Parathyroid adenoma (tissue), 2 donors: ENCODE measurements at regions not wholly inside any gene's neighbourhood (a gene's known extent, or its start where the extent isn't known, plus 50 kb on each side); places are given as distances from the start of the nearest gene placed in this dataset.

Experiments used
- H2AFZ ChIP-seq: fragments of 300-600 bp; sonication (generic); one replicate; pipeline ENCODE4 v1.7.0; 2017; ENCODE audit warnings: antibody characterized with exemption, mild to moderate bottlenecking
- H3K27ac ChIP-seq: fragments of 300-600 bp; sonication (generic); one replicate; pipeline ENCODE4 v1.7.0; 2017
- H3K27me3 ChIP-seq: fragments of 300-600 bp; sonication (generic); one replicate; pipeline ENCODE4 v1.7.0; 2017; ENCODE audit warnings: low read length; ENCODE audit not compliant: control insufficient read depth, insufficient read depth
- H3K36me3 ChIP-seq: fragments of 300-600 bp; sonication (generic); one replicate; pipeline ENCODE4 v1.7.0; 2017; ENCODE audit warnings: low read length; ENCODE audit not compliant: control insufficient read depth, insufficient read depth
- H3K4me1 ChIP-seq: fragments of 300-600 bp; sonication (generic); one replicate; pipeline ENCODE4 v1.7.0; 2017; ENCODE audit warnings: control low read depth
- H3K4me2 ChIP-seq: fragments of 300-600 bp; sonication (generic); one replicate; pipeline ENCODE4 v1.7.0; 2017; ENCODE audit warnings: low read length
- H3K4me3 ChIP-seq: fragments of 300-600 bp; sonication (generic); one replicate; pipeline ENCODE4 v1.7.0; 2017; ENCODE audit warnings: low read depth, low read length
- H3K79me2 ChIP-seq: fragments of 300-600 bp; sonication (generic); one replicate; pipeline ENCODE4 v1.7.0; 2017; ENCODE audit warnings: control low read depth
- H3K9ac ChIP-seq: fragments of 300-600 bp; sonication (generic); one replicate; pipeline ENCODE4 v1.7.0; 2017; ENCODE audit warnings: mild to moderate bottlenecking
- H3K9me3 ChIP-seq: fragments of 300-600 bp; sonication (generic); one replicate; pipeline ENCODE4 v1.7.0; 2017; ENCODE audit warnings: low read length; ENCODE audit not compliant: control insufficient read depth
- CTCF ChIP-seq: fragments of 300-600 bp; sonication (generic); IDR thresholded peaks from one replicate; pipeline ENCODE4 v1.7.0; 2017; ENCODE audit warnings: antibody characterized with exemption, mild to moderate bottlenecking
- donor health status: primary hyperparathyroidism.

- Histone ChIP-seq H2AFZ (no peak overlapping the region), H3K4me1 (no peaks in the 10 kb centered on the region), H3K27me3 (no peaks in the 10 kb centered on the region), H3K9me3 (no peaks in the 10 kb centered on the region), H3K36me3 (no peaks in the 10 kb centered on the region), H3K9ac (no peak overlapping the region), H3K4me3 (no peak overlapping the region), H3K79me2 (no peaks in the 10 kb centered on the region), H3K27ac (no peak overlapping the region), H3K4me2 (no peak overlapping the region)
- no peak for TF ChIP-seq CTCF
Measured at GRCh38 chr3:87161851-87162250, 65.3 kb upstream of the CHMP2B start.

- Histone ChIP-seq H3K36me3 (no peaks in the 10 kb centered on the region), H3K9me3 (no peaks in the 10 kb centered on the region)
Measured at GRCh38 chr3:87161417-87161816, 65.7 kb upstream of the CHMP2B start.

GRCh38 chr3:87161013-87161412 is 66.1 kb upstream of the CHMP2B start:
- H3K27me3 ChIP-seq: no peaks in the 10 kb centered on the region
- H3K9ac ChIP-seq: no peak overlapping the region
- H3K9me3 ChIP-seq: no peaks in the 10 kb centered on the region
- no peaks in the 10 kb centered on the region for H3K4me1 ChIP-seq
- no peak overlapping the region for H3K4me3 ChIP-seq
- H3K36me3 ChIP-seq: no peaks in the 10 kb centered on the region
- no peak overlapping the region for H3K4me2 ChIP-seq
- H2AFZ ChIP-seq: no peak overlapping the region
- no peak for TF ChIP-seq CTCF
- no peaks in the 10 kb centered on the region for H3K79me2 ChIP-seq
- H3K27ac ChIP-seq: no peak overlapping the region

More at GRCh38 chr3:87161417-87161816, 65.7 kb upstream of the CHMP2B start:
- no peak overlapping the region for H3K27ac ChIP-seq
- H3K9ac ChIP-seq: no peak overlapping the region
- H3K79me2 ChIP-seq: no peaks in the 10 kb centered on the region
- no peaks in the 10 kb centered on the region for H3K4me1 ChIP-seq
- no peak overlapping the region for H3K4me3 ChIP-seq
- H3K4me2 ChIP-seq: no peak overlapping the region
- no peak for TF ChIP-seq CTCF
- no peaks in the 10 kb centered on the region for H3K27me3 ChIP-seq
- no peak overlapping the region for H2AFZ ChIP-seq

GRCh38 chr3:87158823-87159222 is 68.3 kb upstream of the CHMP2B start:
- H2AFZ ChIP-seq: no peak overlapping the region
- no peaks in the 10 kb centered on the region for H3K27me3 ChIP-seq
- H3K36me3 ChIP-seq: no peaks in the 10 kb centered on the region
- H3K4me1 ChIP-seq: no peaks in the 10 kb centered on the region
- no peak for TF ChIP-seq CTCF
- H3K27ac ChIP-seq: no peak overlapping the region
- no peak overlapping the region for H3K4me2 ChIP-seq
- H3K9me3 ChIP-seq: no peaks in the 10 kb centered on the region
- no peaks in the 10 kb centered on the region for H3K79me2 ChIP-seq
- no peak overlapping the region for H3K9ac ChIP-seq
- H3K4me3 ChIP-seq: no peak overlapping the region

GRCh38 chr3:87148020-87148419 is 79.1 kb upstream of the CHMP2B start:
- no peaks in the 10 kb centered on the region for H3K9me3 ChIP-seq
- no peaks in the 10 kb centered on the region for H3K27me3 ChIP-seq
- H2AFZ ChIP-seq: no peak overlapping the region
- no peaks in the 10 kb centered on the region for H3K4me1 ChIP-seq
- no peak for TF ChIP-seq CTCF
- no peak overlapping the region for H3K9ac ChIP-seq
- H3K27ac ChIP-seq: no peak overlapping the region
- no peak overlapping the region for H3K4me2 ChIP-seq
- no peaks in the 10 kb centered on the region for H3K79me2 ChIP-seq
- no peaks in the 10 kb centered on the region for H3K36me3 ChIP-seq
- no peak overlapping the region for H3K4me3 ChIP-seq
